ENCODE measurements at regions not wholly inside any gene's neighbourhood (a gene's known extent, or its start where the extent isn't known, plus 50 kb on each side); places are given as distances from the start of the nearest gene placed in this dataset.

DNA sequence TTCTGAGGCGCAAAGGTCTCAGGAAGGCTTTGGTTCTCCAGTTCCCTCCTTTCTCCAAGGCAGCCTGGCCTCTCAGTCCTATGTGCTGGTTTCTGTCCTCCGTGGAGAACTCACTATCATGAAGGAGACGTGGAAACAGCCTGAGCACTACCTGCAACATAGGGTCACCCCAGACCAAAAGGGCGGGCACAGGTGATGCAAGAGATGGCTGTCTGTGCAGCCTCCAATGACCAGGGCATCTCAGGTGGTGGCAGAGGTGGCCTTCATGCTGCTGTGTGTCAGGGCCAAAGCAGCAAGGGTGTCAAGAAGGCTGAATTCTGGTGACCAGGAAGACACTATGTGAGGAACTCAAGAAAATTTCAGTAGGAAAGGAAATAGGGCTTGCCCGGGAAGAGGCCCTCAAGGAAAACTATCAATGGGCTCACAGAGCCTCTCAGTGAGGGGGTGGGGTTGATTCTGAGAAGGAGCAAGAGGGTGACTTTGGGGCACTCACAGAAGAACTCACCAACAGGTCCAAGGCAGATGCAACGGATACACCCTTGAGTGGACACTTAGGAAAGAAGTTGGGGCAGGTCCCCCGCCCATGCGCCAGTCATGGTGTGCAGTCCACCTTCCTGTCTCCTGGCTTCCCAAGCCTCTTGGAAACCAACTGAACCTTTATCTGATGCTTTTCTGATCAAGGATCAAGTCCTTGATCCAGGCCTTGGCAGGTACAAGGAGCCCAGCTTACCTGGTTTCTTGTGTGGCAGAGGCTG lies 212.3 kb upstream of the B3GAT1 start:
- no peak for DNase-seq (ENCODE audit: low read depth)

DNA sequence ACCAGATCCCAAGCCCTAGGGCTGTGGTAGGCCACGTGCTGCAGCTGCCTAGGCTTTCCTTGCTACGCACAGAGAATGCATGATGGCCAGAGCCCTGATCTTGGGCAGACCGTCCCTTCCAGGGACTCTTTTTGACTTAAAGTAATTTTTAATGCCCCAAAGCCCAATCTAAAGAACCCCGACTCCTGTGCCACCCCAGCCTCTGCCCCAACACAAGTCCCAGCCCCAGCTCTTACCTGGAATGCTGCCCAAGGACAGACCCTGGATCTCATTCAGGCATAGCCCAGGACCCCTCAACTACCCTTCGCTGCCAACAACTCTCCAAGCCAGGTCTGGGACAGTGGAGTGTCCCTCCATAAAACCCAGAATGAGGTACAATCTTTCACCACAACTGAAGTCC lies 211.7 kb upstream of the B3GAT1 start:
- no peak for DNase-seq (ENCODE audit: low read depth)

DNA sequence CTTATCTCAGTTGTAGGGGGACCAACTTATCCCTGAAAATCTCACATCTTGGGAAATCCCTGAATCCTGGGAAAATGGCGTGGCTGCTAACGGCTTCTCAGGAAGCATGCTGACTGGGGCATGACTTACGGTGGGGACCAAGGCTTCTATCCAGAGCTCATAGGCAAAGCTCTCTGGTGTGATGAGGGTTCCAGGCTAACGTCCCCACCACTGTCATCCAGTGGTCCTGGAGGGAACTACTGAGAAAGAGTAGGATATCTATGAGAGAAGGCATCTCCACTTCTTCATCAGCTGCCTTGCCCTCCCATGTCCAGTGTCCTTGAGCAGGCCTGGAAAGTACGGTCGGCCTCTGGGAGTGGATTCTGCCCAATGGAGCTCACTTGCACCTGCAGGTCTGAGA lies 210.4 kb upstream of the B3GAT1 start:
- no peak for DNase-seq (ENCODE audit: low read depth)

DNA sequence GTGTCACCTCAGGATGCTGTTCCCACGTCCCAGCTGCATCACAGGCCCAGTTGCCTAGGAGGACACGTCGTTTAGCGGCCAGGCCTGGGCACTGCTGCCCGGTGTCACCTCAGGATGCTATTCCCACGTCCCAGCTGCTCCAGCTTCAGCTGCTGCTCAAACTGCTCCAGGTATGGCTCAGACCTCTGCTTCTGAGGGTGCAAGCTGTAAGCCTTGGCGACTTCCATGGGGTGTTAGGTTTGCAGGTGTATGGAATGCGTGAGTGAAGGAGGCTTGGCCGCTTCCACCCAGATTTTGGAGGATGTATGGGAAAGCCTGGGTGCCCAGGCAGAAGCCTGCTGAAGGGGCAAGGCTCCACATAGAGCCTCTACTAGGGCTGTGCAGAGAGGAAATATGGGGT lies 205.3 kb upstream of the B3GAT1 start:
- no peak for DNase-seq (ENCODE audit: low read depth)

DNA sequence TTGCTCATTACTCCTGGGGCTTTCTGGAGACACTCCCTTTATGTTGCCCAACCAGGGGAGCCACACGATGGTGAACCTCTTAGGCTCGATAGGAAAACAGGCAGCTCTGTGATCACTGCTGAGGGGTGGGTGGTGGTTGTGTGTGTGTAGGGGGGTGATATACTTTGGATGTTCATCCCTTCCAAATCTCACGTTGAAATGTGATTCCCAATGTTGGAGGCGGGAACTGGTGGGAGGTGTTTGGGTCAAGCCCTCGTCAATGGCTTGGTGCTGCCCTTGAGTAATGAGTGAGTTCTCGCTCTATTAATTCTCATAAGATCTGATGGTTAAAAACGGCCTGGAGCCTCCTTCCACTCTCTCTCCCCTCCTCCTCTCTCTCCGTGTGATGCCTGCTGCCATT lies 204.0 kb upstream of the B3GAT1 start:
- DNase-seq (ENCODE audit: low read depth) = no peak

DNA sequence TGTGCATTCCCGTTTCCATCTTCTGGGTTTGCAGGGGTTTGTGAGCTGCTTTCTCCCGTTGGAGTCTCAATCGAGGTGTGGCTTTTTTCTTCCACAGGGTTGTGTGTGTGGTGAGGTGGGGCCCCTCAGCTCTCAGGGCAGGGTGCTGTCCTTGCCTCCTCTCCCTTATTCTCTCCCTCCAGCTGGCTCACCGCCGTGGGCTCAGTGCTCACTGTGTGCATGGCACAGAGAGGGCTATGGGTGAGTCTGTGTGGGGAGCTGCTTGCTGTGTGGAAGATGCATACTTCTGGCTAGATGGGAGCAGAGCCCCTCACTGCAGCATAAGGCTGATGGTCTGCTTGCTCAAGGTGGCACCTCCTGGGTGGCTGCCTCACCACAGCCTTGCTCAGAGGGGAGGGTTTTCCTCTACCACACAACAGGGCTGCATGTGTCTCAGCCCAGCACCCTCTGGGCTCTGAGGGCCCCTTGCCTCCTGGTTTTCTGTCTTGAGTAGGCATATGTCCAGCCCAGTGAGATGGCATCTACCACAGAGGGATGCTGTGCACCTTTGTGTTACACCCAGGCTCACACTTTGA lies 203.1 kb upstream of the B3GAT1 start:
- DNase-seq (ENCODE audit: low read depth) = no peak

DNA sequence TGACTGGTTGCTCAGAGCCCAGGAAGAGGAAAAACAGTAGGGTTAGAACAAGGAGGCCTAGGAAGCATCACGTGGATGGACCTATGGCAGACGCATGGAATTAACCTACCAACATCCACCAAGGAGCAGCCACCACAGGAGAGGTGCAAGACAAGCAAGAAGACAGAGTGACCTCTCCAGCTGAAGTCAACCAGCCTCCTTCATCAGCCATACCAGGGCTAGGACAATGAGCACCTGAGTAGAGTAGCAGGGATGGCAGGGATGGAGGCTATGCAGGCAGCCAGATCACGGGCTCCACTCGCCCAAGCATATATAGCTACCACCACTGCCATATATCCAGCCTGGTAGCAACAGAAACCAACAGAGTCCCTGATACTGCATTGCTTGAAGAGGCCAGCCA lies 202.1 kb upstream of the B3GAT1 start:
- DNase-seq (ENCODE audit: low read depth) = no peak

DNA sequence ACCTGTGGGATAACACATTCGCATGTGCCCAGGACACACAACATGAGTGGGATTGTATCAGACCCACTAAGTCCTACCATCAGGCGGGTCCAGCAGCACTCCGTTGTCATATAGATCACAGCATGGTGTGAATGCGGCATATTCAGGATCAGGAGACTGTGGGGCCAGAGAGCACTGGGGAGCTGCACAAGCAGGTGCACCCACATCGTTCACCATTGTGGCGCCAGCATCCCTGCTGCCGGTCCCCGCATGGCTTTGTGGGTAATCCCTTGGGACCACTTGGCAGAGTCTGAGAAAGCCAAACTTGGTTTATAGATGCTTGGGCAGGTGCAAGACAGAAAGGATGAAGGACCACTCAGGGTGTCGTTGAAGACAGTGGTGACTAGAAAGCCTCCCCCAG lies 201.6 kb upstream of the B3GAT1 start:
- DNase-seq (ENCODE audit: low read depth) = no peak

DNA sequence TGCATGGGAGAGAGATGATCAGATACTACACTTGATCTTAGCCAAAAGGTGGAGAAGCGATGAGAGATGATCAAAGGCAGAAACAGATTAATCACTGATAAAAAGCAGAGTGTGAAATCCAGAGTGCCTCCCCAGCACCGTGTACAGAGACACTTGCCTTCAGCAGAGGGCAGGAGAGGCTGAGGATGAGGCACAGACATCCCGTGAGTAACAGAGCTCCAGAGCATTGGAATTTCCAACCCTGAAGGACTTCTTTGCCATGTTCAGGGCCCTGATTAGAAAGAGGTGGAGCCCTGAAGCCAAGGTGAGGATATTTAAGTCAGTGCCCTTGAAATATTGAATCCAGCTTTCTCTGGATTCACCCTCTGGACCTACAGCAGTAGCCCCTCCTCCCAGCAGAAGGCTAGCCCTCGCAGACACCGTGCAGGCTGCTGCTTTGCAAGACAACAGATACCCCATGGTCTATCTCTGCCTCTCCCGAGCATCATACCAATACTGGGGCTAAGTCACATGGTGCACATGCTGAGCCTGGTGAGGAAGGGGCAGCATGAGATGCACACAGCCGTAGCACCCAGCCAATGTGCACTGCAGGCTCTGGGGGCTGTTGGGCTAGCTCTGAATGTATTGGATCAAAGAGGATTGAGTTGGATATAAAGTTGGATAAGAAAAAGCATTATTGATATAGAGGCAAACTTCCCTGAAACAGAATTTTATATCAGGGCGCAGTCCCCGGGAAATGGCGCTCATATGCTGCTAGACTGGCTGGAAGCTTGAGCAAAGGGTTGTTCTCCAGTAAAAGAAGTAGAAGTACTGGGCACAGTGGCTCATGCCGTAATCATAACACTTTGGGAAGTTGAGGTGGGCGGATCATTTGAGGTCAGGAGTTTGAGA lies 200.3 kb upstream of the B3GAT1 start:
- DNase-seq (ENCODE audit: low read depth) = no peak

DNA sequence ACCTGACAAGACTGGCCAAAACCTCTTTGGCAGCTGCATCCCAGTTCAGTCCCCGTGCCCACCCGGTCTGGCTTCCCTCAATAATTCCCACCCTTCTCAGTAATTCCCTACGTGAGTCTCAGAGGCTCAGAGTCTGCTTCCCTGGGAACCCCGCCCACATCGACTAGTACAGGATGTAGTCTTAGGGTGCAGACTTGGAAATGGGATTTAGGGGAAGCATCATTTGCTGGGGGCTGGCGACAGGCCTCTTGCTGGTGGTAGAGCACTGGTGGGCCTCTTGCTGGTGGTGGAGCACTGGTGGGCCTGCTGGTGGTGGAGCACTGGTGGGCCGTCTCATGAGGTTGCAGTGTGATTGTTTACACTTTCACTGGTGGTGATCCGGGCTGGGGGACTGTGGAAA lies 199.5 kb upstream of the B3GAT1 start:
- no peak for DNase-seq (ENCODE audit: low read depth)

DNA sequence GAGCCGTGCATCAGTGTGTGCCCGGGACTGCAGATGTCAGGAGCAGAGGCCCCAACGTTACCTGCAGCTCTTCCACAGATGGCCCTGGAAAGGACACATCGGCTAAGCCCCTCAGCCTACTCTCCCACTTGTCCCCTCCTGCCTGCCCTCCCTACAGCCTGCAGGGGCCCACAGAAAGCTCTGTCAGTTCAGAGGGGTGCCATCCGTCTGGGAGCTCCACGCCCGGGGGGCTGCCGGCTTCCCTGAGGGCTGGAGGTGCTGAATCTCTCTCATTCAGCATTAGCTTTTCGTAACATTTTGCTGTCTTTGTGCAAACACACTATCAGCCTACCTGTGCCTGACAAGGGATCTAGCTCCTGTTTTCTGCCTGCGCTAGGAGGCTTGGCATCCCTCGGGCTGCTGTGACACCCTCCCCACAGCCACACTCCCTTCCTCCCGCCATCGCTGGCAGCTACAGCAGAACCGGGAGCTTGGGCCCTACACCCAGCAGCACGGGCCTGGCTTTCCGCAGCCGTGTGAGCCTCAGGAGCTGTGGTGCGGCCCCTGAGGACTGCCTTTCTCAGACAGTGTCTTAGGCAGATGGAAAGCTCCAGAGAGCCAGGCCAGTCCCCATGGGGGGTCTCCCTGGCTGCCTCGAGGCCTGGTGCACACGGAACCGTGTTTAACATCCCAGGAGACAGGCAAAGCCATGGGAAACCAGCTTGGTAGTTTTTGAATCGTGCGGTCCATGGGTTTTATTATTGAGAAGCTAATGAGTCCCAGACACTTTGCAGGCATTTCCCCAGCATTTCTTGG lies 198.3 kb upstream of the B3GAT1 start:
- no peak for DNase-seq (ENCODE audit: low read depth)

DNA sequence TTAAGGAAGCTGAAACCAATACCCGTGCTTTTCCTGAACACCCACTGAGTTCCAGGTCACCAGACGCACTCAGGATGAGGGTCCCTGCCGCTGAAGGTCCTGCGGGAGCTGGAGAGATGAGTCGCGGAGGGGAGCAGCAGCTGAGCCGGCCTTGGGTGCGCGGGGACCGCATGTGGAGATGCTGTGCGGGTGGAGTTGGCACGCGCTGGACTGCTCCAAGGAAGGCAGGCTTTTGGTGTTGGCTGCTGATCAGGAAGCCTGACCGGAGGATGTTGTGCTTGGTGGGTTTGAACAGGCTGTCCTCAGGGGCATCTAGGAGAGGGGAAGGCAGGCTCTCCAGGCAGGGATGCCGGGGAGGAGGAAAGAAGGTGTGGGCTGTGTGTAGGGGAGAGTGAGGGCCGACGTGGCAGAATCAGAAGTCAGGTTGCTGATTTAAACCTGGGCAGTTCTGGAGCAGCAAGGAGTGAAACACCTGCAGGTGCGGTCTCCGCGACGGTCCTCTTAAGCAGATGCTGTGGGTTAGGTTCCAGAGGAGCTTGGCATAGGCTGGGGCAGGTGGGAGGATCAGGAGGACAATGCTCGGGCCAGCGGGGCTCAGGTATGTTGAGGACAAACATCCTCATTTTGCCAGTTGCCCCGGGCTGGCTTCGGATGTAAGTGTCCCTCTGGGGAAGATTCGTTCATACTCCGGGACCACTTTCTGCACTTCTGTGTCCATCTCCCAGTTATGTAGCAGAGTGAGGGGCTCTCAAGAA lies 197.5 kb upstream of the B3GAT1 start:
- no peak for DNase-seq (ENCODE audit: low read depth)

DNA sequence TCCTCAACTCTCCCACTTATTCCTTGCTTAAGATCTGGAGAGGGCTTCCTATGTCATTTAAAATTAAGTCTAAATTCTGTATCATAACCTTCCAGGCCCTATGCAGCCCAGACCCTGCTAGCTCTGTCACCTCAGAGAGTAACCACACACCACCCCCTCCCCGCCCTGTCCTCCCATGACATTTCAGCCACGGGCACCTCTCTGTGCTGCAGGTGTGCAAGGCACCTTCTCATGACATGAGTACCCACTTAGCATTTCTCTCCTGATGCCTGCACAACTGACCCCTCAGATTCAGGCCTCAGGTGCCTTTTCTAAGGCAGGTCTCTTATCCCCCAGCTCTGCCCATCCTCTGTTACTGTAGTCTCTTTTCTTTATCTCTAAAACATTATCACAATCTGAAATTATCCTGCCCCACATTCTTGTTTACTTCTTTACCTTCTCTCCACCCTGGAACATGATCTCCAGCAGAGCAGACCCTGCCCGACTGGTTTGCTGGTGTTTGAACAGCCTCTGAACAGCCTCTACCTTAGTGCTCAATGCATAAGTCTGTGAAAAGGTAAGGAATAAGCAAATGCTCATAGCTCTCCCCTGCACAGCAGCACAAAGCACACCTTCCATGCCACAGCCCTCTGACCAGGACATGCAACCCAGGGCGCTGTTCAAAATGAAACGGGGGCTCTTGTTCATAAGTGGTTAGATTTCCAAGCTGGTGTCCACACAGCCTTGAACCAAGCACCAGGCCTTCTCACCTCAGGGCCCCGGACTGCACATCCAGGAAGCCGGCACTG lies 196.1 kb upstream of the B3GAT1 start:
- no peak for DNase-seq (ENCODE audit: low read depth)

DNA sequence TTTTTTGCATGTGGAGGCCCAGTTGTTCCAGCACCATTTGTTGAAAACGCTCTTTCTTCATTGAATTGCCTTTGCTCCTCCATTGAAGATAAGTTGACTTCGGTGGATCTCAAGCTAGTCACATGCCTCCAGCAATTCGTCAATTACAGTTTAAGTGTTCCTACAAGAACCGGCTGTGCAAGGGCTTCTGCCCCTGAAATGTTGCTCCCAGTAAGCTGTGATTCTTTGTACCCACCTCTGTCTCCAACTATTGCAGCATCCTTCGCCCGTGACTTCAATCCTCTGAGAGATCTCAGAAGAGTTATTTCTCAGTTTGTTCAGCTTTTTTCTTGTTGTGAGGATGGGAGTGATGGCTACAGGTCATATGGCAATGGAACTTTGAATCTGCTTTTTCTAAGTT lies 194.2 kb upstream of the B3GAT1 start:
- DNase-seq (ENCODE audit: low read depth) = no peak

DNA sequence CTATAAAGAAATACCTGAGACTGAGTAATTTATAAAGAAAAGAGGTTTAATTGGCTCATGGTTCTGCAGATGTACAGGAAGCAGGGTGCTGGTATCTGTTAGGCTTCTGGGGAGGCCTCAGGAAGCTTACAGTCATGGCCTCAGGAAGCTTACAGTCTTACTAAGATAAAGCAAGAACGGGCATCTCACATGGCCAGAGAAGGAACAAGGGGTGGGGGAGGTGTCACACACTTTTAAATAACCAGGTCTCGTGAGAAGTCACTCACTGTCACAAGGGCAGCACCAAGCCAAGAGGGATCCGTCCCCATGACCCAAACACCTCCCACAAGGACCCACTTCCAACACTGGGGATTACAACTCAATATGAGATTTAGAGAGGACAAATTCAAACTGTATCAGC lies 192.8 kb upstream of the B3GAT1 start:
- no peak for DNase-seq (ENCODE audit: low read depth)

DNA sequence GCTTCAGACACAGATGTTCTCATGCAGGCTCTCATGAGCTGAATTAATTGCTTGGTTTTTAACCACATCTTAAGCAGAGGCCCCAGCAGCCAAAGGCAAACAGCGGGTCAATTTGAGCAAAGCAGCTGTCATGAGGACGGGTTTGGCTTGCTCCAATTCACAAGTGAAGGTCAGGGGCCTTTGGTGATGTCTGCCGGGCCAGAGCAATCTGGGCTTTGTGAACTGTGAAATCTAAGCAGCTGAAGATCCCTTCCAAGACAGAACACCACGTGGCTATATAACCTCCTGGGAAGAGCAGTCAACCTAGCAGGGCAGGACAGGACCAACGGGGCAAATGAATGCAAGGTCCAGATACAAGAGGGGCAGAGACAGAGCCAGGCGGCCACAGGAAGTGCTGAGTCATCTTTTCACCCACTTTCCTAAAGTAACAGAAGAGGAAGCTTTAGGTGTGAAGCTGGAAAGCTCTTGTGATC lies 187.3 kb upstream of the B3GAT1 start:
- DNase-seq (ENCODE audit: low read depth) = no peak

DNA sequence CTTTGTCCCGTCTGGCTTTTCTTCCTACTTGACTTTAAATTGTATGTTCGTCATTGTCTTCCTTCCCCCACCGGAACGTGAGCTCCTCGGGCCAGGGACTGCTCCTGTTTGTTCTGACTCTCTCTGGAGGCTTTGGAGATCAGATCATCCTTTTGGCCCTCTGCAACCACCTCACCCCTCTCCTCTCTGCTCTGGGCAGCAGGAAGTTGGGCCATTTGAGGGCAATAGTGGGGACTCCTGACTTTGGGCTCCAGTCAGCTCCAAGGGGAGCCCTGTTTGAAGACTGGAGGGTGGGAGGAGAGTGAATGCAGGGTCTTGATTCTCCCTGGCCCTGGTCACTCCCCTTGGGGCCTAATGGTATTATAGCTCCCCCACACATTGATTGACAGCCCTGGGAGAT lies 186.3 kb upstream of the B3GAT1 start:
- DNase-seq (ENCODE audit: low read depth) = no peak

DNA sequence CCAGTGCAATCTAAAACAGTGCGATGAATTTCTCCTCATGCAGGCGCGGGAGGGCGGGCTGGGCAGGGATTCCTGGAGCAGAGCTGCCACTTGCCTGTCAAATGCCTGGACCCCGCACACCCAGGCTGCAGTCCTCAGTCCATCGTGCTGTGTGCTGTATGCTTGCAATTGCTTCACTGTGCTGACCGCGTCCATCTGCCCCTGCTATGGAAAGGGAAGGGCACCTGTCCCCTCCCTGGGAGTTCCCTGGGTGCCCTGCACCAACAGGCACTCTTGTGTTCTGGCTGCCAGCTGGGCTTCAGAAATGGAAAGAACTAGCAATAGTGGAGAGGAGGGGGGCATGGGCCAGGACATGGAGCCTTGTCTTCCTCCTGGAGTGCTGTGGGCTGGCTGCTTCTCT lies 185.4 kb upstream of the B3GAT1 start:
- no peak for DNase-seq (ENCODE audit: low read depth)

DNA sequence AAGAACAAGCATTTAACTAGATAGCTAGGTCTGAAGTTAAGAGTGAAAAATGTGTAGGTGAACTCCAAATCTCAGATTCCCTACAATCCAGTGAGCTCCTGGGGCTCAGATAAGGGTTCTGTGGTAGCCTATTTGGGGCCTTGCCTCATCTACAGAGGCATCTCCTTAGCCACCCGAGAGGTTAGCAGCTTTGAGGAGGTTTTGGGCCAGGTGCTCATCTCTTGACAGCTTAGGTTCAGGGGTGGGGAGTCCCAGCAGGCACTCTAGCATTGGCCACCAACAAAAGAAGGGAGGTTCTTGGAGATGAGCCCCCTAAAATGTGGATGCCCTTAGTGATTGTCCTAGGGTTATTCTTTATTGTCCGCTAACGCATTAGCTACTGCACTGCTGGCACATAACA lies 184.4 kb upstream of the B3GAT1 start:
- no peak for DNase-seq (ENCODE audit: low read depth)

DNA sequence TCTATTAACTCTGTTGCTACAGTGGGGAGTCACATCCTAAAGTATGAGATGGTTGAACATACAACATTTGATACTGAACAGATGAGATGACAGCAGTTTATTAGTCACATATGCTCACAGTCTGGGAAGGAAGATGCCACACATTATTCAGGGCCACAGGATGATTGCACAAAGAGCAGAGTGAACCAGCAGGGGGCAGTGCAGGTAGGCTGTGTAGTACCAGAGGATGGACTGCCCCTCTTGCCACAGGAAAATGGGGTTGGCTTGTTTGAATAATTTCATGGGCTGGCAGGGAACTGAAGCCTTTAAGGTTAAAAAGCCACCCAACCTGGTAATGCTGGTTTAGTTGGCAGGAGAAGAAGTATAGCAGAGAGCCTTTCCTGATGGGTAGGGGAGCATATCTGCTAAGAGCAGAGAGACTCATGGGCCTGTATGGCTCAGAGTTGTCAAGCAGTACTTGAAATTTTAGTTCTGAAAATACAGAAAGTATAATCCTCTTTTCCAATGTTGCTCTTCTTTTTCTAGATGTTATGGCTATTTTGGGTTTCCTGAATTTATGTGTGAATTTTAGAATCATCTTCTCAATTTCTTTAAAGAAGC lies 180.4 kb upstream of the B3GAT1 start:
- no peak for DNase-seq (ENCODE audit: low read depth)
